ENCODE measurements at regions not wholly inside any gene's neighbourhood (a gene's known extent, or its start where the extent isn't known, plus 50 kb on each side); places are given as distances from the start of the nearest gene placed in this dataset.

- TF ChIP-seq CTCF (IDR thresholded peaks at IDR 0.05; ENCODE audit: low read depth, low read length) (no peak), EZH2phosphoT487 (IDR thresholded peaks at IDR 0.05; ENCODE audit: low read depth) (no peak)
Observed at GRCh38 chr1:228980232-228980937, 245.1 kb downstream of the RHOU start.

All from OCI-LY3 (cell line).